Suprapubic skin (tissue), 4 donors: ENCODE measurements at regions not wholly inside any gene's neighbourhood (a gene's known extent, or its start where the extent isn't known, plus 50 kb on each side); places are given as distances from the start of the nearest gene placed in this dataset.

Experiments used
- CTCF ChIP-seq, 2 donors: fragments of 200-600 bp in 1 of 2; fragments of 450-650 bp in 1 of 2; sonication (generic) in 1 of 2; IDR thresholded peaks; one replicate each; pipeline ENCODE4 v1.5.1; 2016 to 2019; ENCODE audit warnings: antibody characterized with exemption in 2 of 2, mild to moderate bottlenecking in 1 of 2, moderate library complexity in 1 of 2
- POLR2A ChIP-seq, 2 donors: fragments of 450-650 bp; IDR thresholded peaks; one replicate each; pipeline ENCODE4 v1.6.1; 2017; ENCODE audit warnings: antibody characterized with exemption in 2 of 2, mild to moderate bottlenecking in 2 of 2, moderate library complexity in 2 of 2
- POLR2AphosphoS5 ChIP-seq, 3 donors: sonication (generic); formaldehyde crosslinking; IDR thresholded peaks; one replicate each; pipeline ENCODE4 v1.6.1; 2017; ENCODE audit warnings: antibody characterized with exemption in 3 of 3

GRCh38 chr12:68455691-68456345, 123.7 kb upstream of the MDM1 start:
- TF ChIP-seq CTCF (IDR thresholded peaks at IDR 0.05) (no peak), POLR2A (IDR thresholded peaks at IDR 0.05) (no peak), POLR2AphosphoS5 (IDR thresholded peaks at IDR 0.05) (no peak)
